Stimulated activated CD4-positive, alpha-beta T cell treated with anti-CD3 and anti-CD28 coated beads, Interleukin-2, amount 100 ng/mL, for 48 hours (primary cell): ENCODE measurements at regions not wholly inside any gene's neighbourhood (a gene's known extent, or its start where the extent isn't known, plus 50 kb on each side); places are given as distances from the start of the nearest gene placed in this dataset.

Source experiments
- DNase-seq, 2 donors: peaks; one replicate each; pipeline ENCODE4 v3.0.0-alpha.2; 2020

DNA sequence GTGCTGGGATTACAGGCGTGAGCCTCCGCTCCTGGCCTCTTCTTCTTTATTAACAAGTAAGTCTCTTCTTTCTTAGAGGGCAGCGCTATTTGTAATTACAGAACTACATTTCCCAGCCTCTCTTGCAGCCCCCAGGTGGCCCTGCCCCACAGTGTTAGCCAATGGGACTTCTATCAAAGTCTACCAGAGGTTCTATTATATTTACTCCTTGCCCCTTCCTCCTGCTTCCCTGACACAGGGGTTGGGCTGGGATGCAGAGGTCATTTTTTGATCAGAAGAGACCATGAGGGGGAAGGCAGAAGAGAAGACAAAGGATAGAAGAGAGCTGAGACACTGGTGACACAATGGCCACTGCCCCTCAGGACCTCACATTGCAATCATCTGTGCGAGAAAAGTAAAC lies 224.2 kb downstream of the SYK start:
- DNase-seq: no peak

GRCh38 chr9:91026266-91026665 lies 224.6 kb downstream of the SYK start:
- no peak for DNase-seq

- no peak for DNase-seq
Observed at GRCh38 chr9:91027005-91027404, 225.4 kb downstream of the SYK start.

- no peak for DNase-seq
Observed at GRCh38 chr9:91028166-91028827, 226.7 kb downstream of the SYK start.

DNA sequence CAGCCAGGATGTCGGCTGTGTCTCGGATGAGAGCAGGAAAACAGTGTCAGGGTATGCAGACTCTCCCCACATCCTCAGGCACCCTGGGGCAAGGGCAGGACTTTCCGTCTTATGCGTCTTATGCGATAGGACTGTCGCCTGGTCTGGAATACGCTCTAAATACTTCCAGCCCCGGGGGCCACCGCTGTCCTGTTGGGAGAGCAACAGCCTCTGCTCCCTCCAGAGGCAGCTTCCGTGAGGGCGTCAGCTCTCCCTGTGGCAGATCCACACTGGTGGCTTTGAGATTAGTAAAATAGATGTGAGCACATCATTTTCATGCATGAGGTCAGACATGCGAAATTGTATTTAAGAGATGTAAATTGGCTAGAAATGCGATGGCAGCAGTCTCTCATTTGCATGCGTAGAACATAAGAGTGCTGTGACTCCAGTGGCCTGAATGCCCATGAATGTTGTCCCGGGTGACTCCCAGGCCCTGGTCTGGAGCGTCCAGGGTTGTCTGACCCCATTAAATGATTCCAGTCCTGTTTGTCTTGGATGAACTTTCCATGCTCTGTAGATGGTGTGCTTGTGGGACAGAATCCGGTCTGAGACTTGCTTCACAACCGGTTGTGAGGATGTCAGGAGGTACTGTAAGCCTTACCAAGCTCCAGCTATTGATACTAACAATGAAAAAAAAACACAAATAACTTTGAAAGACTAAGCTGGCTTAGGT lies 228.2 kb downstream of the SYK start:
- DNase-seq: no peak

DNA sequence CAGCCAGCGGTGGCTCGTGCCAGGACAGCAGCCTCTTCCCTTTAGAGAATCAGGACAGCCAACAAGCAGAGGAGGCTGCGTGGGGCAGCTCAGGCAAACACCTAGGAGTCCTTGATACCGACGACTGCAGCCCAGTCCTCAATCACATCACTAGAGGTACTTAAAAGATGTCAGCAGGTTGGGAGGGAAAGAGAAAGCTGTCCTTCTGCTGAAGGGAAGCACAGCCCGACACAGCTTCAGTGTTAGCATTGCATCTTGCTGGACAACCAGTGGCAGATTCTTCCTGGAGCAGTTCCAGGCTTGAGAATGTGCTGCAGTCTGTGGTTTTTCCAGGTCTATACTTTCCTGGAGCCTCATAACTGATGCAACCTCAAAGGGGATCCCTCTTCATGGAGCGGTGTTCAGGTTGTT lies 230.5 kb downstream of the SYK start:
- DNase-seq: no peak

GRCh38 chr9:91033270-91033669 lies 231.7 kb downstream of the SYK start:
- no peak for DNase-seq

- peak; percentile 74 to 83 for DNase-seq
Observed at GRCh38 chr9:91033797-91034196, 232.2 kb downstream of the SYK start.

- no peak for DNase-seq
Observed at GRCh38 chr9:91034521-91034920, 232.9 kb downstream of the SYK start.

DNA sequence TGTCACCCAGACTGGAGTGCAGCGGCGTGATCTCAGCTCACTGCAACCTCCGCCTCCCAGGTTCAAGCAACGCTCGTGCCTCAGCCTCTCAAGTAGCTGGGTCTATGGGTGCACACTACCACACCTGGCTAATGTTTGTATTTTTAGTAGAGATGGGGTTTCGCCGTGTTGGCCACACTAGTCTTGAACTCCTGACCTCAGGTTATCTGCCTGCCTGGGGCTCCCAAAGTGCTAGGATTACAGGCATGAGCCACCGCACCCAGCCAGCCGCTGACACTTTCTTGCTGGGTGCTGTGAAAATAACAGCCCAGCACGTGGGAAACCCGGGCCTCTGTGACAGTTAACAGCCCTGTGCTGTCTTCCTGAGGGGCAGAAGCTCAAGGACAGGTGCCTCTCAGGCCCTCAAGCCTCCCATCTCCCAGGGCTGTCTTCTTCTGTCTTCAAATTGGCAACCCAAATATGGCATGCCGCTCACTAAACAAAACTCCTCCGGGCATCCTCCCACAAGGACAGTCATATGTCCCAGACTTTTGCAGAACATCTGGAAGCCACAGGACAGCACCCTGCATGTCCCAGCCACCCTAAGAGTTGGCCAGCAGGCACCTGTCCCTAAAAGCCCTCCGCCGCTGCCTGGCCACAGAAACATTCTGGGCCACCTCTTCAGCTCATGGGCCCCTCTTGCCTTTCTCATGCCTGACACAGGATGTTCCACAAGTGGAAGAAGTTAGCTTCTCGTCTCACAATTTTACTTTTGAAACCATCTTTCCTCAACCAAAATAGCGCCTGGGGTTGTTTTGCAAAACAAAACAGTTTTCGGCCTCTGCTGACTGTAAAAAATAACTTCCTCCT lies 233.6 kb downstream of the SYK start:
- no peak for DNase-seq

DNA sequence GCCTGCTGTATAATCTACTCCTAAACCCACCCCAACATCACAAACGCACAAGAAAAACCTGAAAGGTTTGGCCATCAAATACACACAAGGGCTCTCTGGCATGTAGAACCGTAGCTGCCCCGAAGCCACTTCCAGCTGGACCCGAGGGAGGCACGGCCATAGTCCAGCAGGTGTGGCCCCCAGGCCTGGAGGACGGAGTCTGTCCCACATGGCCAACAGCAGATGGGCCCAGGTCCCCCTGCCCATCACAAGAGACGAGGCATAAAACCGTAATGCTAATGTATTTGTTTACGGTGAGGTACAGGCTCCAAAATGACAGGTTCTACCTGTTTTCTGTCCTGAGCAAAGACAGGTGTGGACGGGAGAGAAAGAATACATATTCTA lies 234.2 kb downstream of the SYK start:
- DNase-seq: no peak

- no peak for DNase-seq
Observed at GRCh38 chr9:91036356-91036755, 234.7 kb downstream of the SYK start.

DNA sequence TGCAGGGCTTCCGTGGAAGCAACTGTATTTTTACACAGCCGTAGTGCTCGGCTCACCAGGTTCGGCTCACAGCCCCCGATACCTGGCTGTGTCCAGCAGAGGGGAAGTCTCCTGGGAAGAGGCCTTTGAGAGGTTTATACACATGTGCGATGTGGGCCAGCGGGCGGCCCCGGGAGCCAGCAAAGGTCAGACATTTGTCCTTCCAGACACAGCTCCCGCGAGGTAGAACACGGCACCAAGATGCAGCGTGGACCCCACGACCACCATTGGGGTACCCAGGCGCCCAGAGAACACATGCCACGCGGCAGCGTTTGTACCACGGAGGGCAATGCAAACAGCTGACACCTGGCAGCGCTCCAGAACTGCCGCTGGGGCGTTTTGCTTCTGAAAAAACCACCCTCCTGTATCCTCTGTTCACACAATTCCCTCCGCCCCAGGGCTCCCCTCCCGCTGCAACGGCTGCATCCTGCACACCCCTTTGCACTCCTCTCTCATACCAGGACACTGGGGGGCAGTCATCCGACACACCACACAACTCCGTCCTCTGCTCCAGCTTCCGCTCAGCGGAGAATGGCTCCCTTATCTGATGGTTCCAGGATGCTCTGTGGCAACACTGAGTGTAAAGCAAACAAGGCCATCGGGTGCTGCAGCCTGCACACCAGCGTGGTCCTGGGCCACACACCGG lies 235.3 kb downstream of the SYK start:
- peak; percentile 55 to 67 for DNase-seq

- DNase-seq: no peak
Observed at GRCh38 chr9:91037511-91038482, 236.2 kb downstream of the SYK start.

DNA sequence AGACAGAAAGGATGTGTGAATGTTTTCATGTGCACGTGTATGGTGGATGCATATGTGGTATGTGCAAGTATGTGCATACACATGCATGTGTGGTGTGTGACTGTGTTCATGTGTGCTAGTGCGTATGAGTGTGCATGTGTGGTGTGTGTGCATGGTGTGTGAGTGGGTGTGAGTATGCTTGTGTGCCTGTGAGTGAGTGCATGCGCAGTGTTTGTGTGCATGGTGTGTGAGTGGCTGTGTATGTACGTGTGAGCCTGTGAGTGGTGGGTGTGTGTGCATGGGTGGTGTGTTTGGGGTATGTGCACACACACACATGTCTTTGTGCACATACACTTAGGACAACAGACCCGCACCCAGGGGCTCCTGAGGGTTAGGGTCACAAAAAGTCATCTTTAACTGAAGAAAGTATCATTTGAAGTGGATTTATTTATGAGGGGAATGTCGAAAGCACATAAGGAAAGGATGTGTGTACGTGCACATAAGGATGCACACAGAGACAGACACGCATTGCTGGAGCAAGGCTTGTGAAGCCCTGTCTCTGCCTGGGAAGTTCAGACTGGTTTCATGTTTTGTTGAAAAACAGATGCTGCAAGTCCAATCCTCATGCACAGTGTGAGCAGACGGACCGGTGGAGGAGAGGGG lies 237.0 kb downstream of the SYK start:
- DNase-seq: no peak

GRCh38 chr9:91039125-91039834 lies 237.7 kb downstream of the SYK start:
- DNase-seq: no peak

DNA sequence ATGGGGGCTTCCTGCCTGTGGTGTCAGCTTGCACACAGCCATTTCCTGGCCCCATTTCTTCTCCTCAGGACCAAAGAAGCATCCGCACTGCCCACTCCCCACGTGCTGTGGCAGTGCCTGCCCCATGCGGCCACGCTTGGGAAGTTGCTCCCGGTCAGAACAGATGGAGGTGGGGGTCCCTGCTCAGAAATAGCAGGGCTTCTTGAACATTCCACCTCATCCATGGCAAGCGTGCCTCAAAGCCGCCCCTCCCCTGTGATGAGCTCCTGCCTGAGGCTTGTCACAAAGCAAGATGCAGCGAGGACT lies 238.2 kb downstream of the SYK start:
- DNase-seq: no peak

DNA sequence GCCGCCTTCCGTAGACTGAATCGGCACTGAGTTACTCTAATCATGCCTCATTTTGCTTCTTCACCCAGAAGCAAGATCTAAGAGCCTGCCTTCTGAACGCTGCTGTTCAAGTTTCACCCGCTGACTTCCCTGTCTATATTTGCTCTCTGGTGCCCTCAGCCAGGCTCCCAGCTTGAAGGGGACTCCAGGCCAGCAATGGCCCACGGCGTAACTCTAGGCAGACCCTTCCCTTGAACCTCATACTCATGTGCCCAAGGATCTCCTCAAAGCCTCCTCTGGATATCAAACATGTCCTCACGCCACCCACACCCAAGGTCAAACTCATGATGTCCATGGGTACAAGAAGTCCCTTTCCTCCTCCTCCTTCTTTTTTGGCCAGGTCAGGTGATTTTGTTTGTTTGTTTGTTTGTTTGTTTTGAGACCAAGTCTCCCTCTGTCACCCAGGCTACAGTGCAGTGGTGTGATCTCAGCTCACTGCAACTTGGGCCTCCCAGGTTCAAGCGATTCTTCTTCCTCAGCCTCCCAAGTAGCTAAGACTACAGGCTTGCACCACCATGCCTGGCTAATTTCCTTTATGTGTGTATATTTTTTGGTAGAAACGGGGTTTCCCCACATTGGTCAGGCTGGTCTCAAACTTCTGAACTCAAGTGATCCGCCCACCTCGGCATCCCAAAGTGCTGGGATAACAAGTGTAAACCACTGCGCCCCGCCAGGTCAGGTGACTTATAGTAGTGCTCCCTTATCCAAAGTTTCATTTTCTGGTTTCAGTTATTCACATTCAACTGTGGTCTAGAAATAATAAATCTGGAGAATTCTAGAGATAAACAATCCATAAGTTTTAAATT lies 239.0 kb downstream of the SYK start:
- DNase-seq: no peak

DNA sequence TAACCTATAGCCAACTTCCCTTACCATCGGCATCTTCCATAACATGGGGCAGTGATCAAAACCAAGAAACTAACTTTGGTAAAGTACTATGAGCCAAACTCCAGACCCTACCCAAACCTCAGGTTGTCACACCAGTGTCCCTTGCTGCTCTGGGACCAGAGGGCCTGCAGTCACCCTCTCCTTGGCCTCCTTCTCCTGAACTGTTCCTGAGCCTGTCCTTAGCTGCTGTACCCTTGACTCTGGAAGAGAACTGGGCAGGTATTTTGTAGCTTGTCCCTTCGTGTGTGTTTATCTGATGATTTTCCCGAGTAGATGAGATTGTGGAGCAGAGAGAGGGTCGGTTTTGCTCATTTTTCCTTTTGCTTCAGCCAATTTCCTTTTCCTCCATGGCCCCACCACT lies 240.4 kb downstream of the SYK start:
- DNase-seq: no peak

DNA sequence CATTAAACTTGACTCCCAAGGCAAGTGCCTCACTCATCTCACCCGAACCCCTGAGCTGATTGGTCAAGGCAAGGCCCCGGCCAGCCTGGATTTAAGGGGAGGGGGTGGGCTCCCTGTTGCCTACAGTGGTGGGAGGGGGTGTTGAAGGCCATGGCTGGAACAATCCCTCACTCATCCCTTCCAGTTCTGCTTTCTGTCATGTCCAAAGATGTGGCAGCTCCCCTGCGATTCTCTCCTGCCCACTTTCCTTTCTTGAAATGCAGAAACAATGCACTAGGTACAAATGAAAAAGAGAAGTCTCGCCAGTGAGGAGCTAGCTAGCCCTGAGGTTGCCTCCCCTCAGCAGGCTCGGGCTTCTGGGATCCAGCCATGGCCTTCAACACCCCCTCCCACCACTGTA lies 240.9 kb downstream of the SYK start:
- DNase-seq: no peak
